Thoracic aorta (tissue), 2 donors: ENCODE measurements at regions not wholly inside any gene's neighbourhood (a gene's known extent, or its start where the extent isn't known, plus 50 kb on each side); places are given as distances from the start of the nearest gene placed in this dataset.
"Not testable (repeated sequence)": the region's sequence is repeated elsewhere in the genome, so short reads cannot be mapped to it uniquely, and the experiment has no call there.

Experiments
- ATAC-seq: fragments of 150-250 bp; one replicate; pipeline ENCODE4 v1.8.0; 2017; ENCODE audit warnings: low read depth; ENCODE audit not compliant: insufficient number of reproducible peaks, low FRiP score
- DNase-seq: peaks from one replicate; pipeline ENCODE4 v3.0.0-alpha.2; 2020; ENCODE audit warnings: low spot score
- H3K27ac ChIP-seq, 2 donors: fragments of 200-600 bp; sonication (generic); 1 replicate in 1 of 2; 2 replicates in 1 of 2; pipeline ENCODE4 v1.5.1; 2016; ENCODE audit warnings: mild to moderate bottlenecking in 2 of 2, moderate library complexity in 2 of 2
- H3K27me3 ChIP-seq: fragments of 200-600 bp; sonication (generic); replicated peaks from 2 replicates; pipeline ENCODE4 v1.6.0; 2016; ENCODE audit warnings: mild to moderate bottlenecking; ENCODE audit not compliant: insufficient read depth
- H3K36me3 ChIP-seq: fragments of 200-600 bp; sonication (generic); one replicate; pipeline ENCODE4 v1.5.1; 2016
- H3K4me1 ChIP-seq, 2 donors: fragments of 200-600 bp; sonication (generic); 1 replicate in 1 of 2; 2 replicates in 1 of 2; pipeline versions ENCODE4 v1.5.1 to v1.6.0; 2016; ENCODE audit warnings: low read depth in 2 of 2, mild to moderate bottlenecking in 1 of 2; ENCODE audit not compliant: control insufficient read depth in 1 of 2
- H3K4me3 ChIP-seq: fragments of 200-600 bp; sonication (generic); 2 replicates; pipeline ENCODE4 v1.5.1; 2016; ENCODE audit warnings: mild to moderate bottlenecking
- H3K9me3 ChIP-seq: fragments of 200-600 bp; sonication (generic); 2 replicates; pipeline ENCODE4 v1.5.1; 2016
- CTCF ChIP-seq: fragments of 200-600 bp; sonication (generic); IDR thresholded peaks from one replicate; pipeline ENCODE4 v1.5.1; 2019; ENCODE audit warnings: antibody characterized with exemption

GRCh38 chr9:15069106-15069505 lies 158.9 kb upstream of the FREM1 start:
- Histone ChIP-seq H3K27me3 (no peaks in the 10 kb centered on the region), H3K9me3 (no peaks in the 10 kb centered on the region), H3K4me3 (no peak overlapping the region), H3K36me3 (no peaks in the 10 kb centered on the region), H3K4me1 (no peaks in the 10 kb centered on the region), H3K27ac (no peak overlapping the region)
- TF ChIP-seq CTCF: no peak
- ATAC-seq (no peak), DNase-seq (no peak)

- no peaks in the 10 kb centered on the region for H3K9me3 ChIP-seq
- no peak overlapping the region for H3K4me3 ChIP-seq
- no peaks in the 10 kb centered on the region for H3K27me3 ChIP-seq
- ATAC-seq: no peak
- H3K27ac ChIP-seq: no peak overlapping the region
- H3K36me3 ChIP-seq: no peaks in the 10 kb centered on the region
- no peak for DNase-seq
- H3K4me1 ChIP-seq: no peaks in the 10 kb centered on the region
- TF ChIP-seq CTCF: no peak
These were observed 158.0 kb upstream of the FREM1 start for GRCh38 chr9:15068261-15068660.

GRCh38 chr9:15059003-15059402 lies 148.8 kb upstream of the FREM1 start:
- no peaks in the 10 kb centered on the region for H3K27me3 ChIP-seq
- no peak overlapping the region for H3K4me3 ChIP-seq
- no peaks in the 10 kb centered on the region for H3K4me1 ChIP-seq
- no peak overlapping the region for H3K27ac ChIP-seq
- ATAC-seq (no peak), DNase-seq (no peak)
- TF ChIP-seq CTCF: no peak
- H3K36me3 ChIP-seq: no peaks in the 10 kb centered on the region
- H3K9me3 ChIP-seq: no peaks in the 10 kb centered on the region

GRCh38 chr9:15058236-15058635 lies 148.0 kb upstream of the FREM1 start:
- ATAC-seq (no peak), DNase-seq (no peak)
- H3K36me3 ChIP-seq: no peaks in the 10 kb centered on the region
- H3K27me3 ChIP-seq: no peaks in the 10 kb centered on the region
- H3K4me3 ChIP-seq: no peak overlapping the region
- H3K9me3 ChIP-seq: no peaks in the 10 kb centered on the region
- no peaks in the 10 kb centered on the region for H3K4me1 ChIP-seq
- no peak for TF ChIP-seq CTCF
- H3K27ac ChIP-seq: no peak overlapping the region

GRCh38 chr9:15055284-15055683 lies 145.1 kb upstream of the FREM1 start:
- H3K27ac ChIP-seq, H3K9me3 ChIP-seq, H3K27me3 ChIP-seq, DNase-seq, ATAC-seq, H3K4me3 ChIP-seq, H3K36me3 ChIP-seq, H3K4me1 ChIP-seq: not testable (repeated sequence)

GRCh38 chr9:15048772-15049171 lies 138.5 kb upstream of the FREM1 start:
- no peak for TF ChIP-seq CTCF

More at GRCh38 chr9:15048772-15049171, 138.5 kb upstream of the FREM1 start:
- Histone ChIP-seq H3K27me3 (no peaks in the 10 kb centered on the region), H3K4me3 (no peak overlapping the region), H3K27ac (no peak overlapping the region), H3K36me3 (no peaks in the 10 kb centered on the region), H3K4me1 (no peaks in the 10 kb centered on the region), H3K9me3 (no peaks in the 10 kb centered on the region)
- ATAC-seq: no peak
- DNase-seq: no peak
